AG04450 (cell line): ENCODE measurements at regions not wholly inside any gene's neighbourhood (a gene's known extent, or its start where the extent isn't known, plus 50 kb on each side); places are given as distances from the start of the nearest gene placed in this dataset.

Experiments used
- CTCF ChIA-PET: fragments of 300-600, 350-600 bp; formaldehyde crosslinking; extraction: SDS; loops from one replicate; lab custom pipeline; 2022; ENCODE audit warnings: antibody characterized with exemption, inconsistent platforms; lab: Charles Lee
- POLR2A ChIA-PET: fragments of 350-600 bp; formaldehyde crosslinking; extraction: SDS; loops from one replicate; lab custom pipeline; 2021; ENCODE audit warnings: antibody characterized with exemption, inconsistent platforms; lab: Yijun Ruan, JAX
- DNase-seq: peaks from one replicate; pipeline ENCODE4 v3.0.0-alpha.2; 2011; ENCODE audit warnings: low read depth, low spot score
- H3K27ac ChIP-seq: one replicate; pipeline ENCODE4 v1.5.1; 2012; ENCODE audit warnings: low read depth, low read length, control low read depth
- H3K27me3 ChIP-seq: one replicate; pipeline ENCODE4 v1.6.0; 2012; ENCODE audit warnings: low read length; ENCODE audit not compliant: control insufficient read depth, insufficient read depth
- H3K4me3 ChIP-seq: 2 replicates; pipeline ENCODE4 v1.5.1; 2011; ENCODE audit warnings: mild to moderate bottlenecking, low read depth, low read length, control low read depth
- H3K9me3 ChIP-seq: 2 replicates; pipeline ENCODE4 v1.5.1; 2012; ENCODE audit warnings: low read length; ENCODE audit not compliant: control insufficient read depth, insufficient read depth
- CTCF ChIP-seq: IDR thresholded peaks from 2 replicates; pipeline ENCODE4 v1.5.1; 2011; ENCODE audit warnings: low read depth, low read length, control low read depth, inconsistent platforms

- peaks cover 7% of the 10 kb centered on the region; the same call in 1 of the 2 replicates for H3K9me3 ChIP-seq
- no peak overlapping the region for H3K27ac ChIP-seq
- CTCF ChIA-PET, result no interaction called here
- H3K4me3 ChIP-seq, result no peak overlapping the region
- TF ChIP-seq CTCF, result no peak
- DNase-seq, result no peak
- no peaks in the 10 kb centered on the region for H3K27me3 ChIP-seq
- POLR2A ChIA-PET, result interaction anchor here (0.5 kb wide), 1 partner anchor 31 kb away, joined by 3 read pairs; no protein-coding TSS in a partner anchor
These were observed 1340.6 kb downstream of the UQCRFS1 start for GRCh38 chr19:27872370-27872769.

GRCh38 chr19:27870293-27870692 lies 1342.7 kb downstream of the UQCRFS1 start:
- no peak for TF ChIP-seq CTCF
- H3K27me3 ChIP-seq, result no peaks in the 10 kb centered on the region
- H3K9me3 ChIP-seq, result peaks cover 13% of the 10 kb centered on the region; the same call in 1 of the 2 replicates
- no peak overlapping the region for H3K27ac ChIP-seq
- CTCF ChIA-PET, result no interaction called here
- H3K4me3 ChIP-seq, result no peak overlapping the region
- DNase-seq, result no peak
- POLR2A ChIA-PET, result no interaction called here

GRCh38 chr19:27868007-27868406 lies 1344.9 kb downstream of the UQCRFS1 start:
- DNase-seq, result no peak
- Histone ChIP-seq H3K4me3 (no peak overlapping the region), H3K27me3 (no peaks in the 10 kb centered on the region), H3K27ac (no peak overlapping the region), H3K9me3 (peaks cover 13% of the 10 kb centered on the region; the same call in 1 of the 2 replicates)
- ChIA-PET CTCF (no interaction called here), POLR2A (no interaction called here)
- TF ChIP-seq CTCF, result no peak

- ChIA-PET CTCF (no interaction called here), POLR2A (no interaction called here)
- H3K27me3 ChIP-seq, result no peaks in the 10 kb centered on the region
- peaks cover 17% of the 10 kb centered on the region; the same call in 1 of the 2 replicates for H3K9me3 ChIP-seq
- no peak overlapping the region for H3K4me3 ChIP-seq
- TF ChIP-seq CTCF, result no peak
- H3K27ac ChIP-seq, result no peak overlapping the region
- DNase-seq, result no peak
These were observed 1346.8 kb downstream of the UQCRFS1 start for GRCh38 chr19:27865927-27866777.

- DNase-seq, result no peak
- ChIA-PET CTCF (no interaction called here), POLR2A (no interaction called here)
- no peak for TF ChIP-seq CTCF
- H3K27me3 ChIP-seq, result no peaks in the 10 kb centered on the region
- no peak overlapping the region for H3K27ac ChIP-seq
- H3K4me3 ChIP-seq, result no peak overlapping the region
- H3K9me3 ChIP-seq, result peaks cover 38% of the 10 kb centered on the region; the same call in 1 of the 2 replicates
These were observed 1351.5 kb downstream of the UQCRFS1 start for GRCh38 chr19:27861411-27861975.
